HCT116 (cell line): ENCODE measurements at regions not wholly inside any gene's neighbourhood (a gene's known extent, or its start where the extent isn't known, plus 50 kb on each side); places are given as distances from the start of the nearest gene placed in this dataset.

Experiments used
- ATAC-seq: fragments of 200-7000 bp; cut with Tn5 transposase; 2 replicates; pipeline ENCODE4 v1.9.1; 2020; ENCODE audit warnings: mild to moderate bottlenecking, moderate library complexity
- BruUV-seq: library from RNA; stranded (reverse); fragments of 400-500 nt; replicated peaks from 2 replicates; lab custom pipeline; 2021; lab: Mats Ljungman, UMichigan
- CTCF ChIA-PET: fragments of 300-600 bp; sonication (Branson Sonifier 250); formaldehyde crosslinking; loops from one replicate; lab custom pipeline; 2021; ENCODE audit warnings: antibody characterized with exemption; lab: Charles Lee
- POLR2A ChIA-PET: fragments of 300-600, 350-600 bp; sonication (Branson Sonifier 250); formaldehyde crosslinking; loops from one replicate; lab custom pipeline; 2021; ENCODE audit warnings: antibody characterized with exemption; lab: Charles Lee
- RAD21 ChIA-PET, 2 experiments: fragments of 300-600 bp; sonication (Branson Sonifier 250); formaldehyde crosslinking; loops; one replicate each; lab custom pipeline; 2023; ENCODE audit warnings: low total read pairs in 2 of 2; ENCODE audit not compliant: uncharacterized antibody in 2 of 2, unreplicated experiment in 2 of 2, low non-redundant PET in 1 of 2; lab: Charles Lee
- DNase-seq: peaks from one replicate; pipeline ENCODE4 v3.0.0-alpha.2; 2010; ENCODE audit warnings: low read depth, low spot score
- H2AFZ ChIP-seq: fragments of 200-600 bp; shearing (Covaris generic), sonication (generic); 2 replicates; pipeline ENCODE4 v1.6.1; 2017; ENCODE audit warnings: low read depth, mixed run types, mixed read lengths, antibody characterized with exemption, low read length; ENCODE audit not compliant: poor library complexity, severe bottlenecking
- H3K27ac ChIP-seq: 2 replicates; pipeline ENCODE4 v1.5.1; 2012; ENCODE audit warnings: low read depth, low read length
- H3K27me3 ChIP-seq: fragments of 200-600 bp; sonication (generic); 2 replicates; pipeline ENCODE4 v1.6.1; 2016; ENCODE audit warnings: mixed run types, low read length, mixed read lengths; ENCODE audit not compliant: insufficient read depth
- H3K36me3 ChIP-seq, 2 experiments: fragments of 200-500 bp in 1 of 2; fragments of 200-600 bp in 1 of 2; sonication (Bioruptor generic) in 1 of 2; sonication (generic) in 1 of 2; 2 replicates each; pipeline versions ENCODE4 v1.5.1 to v1.6.1; 2014 to 2016; ENCODE audit warnings: low read length in 2 of 2, inconsistent platforms in 1 of 2, mixed read lengths in 1 of 2, mixed run types in 1 of 2; ENCODE audit not compliant: insufficient read depth in 2 of 2, control insufficient read depth in 1 of 2
- H3K4me1 ChIP-seq, 2 experiments: fragments of 200-600 bp in 1 of 2; sonication (generic) in 1 of 2; 2 replicates each; pipeline versions ENCODE4 v1.5.1 to v1.6.1; 2012 to 2017; ENCODE audit warnings: low read length in 2 of 2, inconsistent platforms in 1 of 2, mild to moderate bottlenecking in 1 of 2, mixed read lengths in 1 of 2, mixed run types in 1 of 2, moderate library complexity in 1 of 2; ENCODE audit not compliant: insufficient read depth in 2 of 2, control insufficient read depth in 1 of 2
- H3K4me2 ChIP-seq: fragments of 200-600 bp; sonication (generic); 2 replicates; pipeline ENCODE4 v1.6.1; 2017; ENCODE audit warnings: mixed run types, low read length, mixed read lengths
- H3K4me3 ChIP-seq, 2 experiments: fragments of 200-600 bp in 1 of 2; sonication (generic) in 1 of 2; replicated peaks in 1 of 2; 2 replicates each; pipeline ENCODE4 v1.5.1; 2011 to 2016; ENCODE audit warnings: low read length in 2 of 2, control low read depth in 1 of 2, low read depth in 1 of 2, mild to moderate bottlenecking in 1 of 2, mixed read lengths in 1 of 2, mixed run types in 1 of 2
- H3K79me2 ChIP-seq: fragments of 200-600 bp; sonication (generic); 2 replicates; pipeline ENCODE4 v1.6.1; 2017; ENCODE audit warnings: mild to moderate bottlenecking, mixed run types, low read length, moderate library complexity, mixed read lengths; ENCODE audit not compliant: insufficient read depth
- H3K9ac ChIP-seq: fragments of 200-600 bp; sonication (generic); 2 replicates; pipeline ENCODE4 v1.6.1; 2016; ENCODE audit warnings: low read length, mixed read lengths
- H3K9me2 ChIP-seq: fragments of 200-600 bp; sonication (generic), shearing (Covaris generic); 2 replicates; pipeline ENCODE4 v1.6.1; 2017; ENCODE audit warnings: mixed run types, mild to moderate bottlenecking, moderate library complexity; ENCODE audit not compliant: insufficient read depth
- H3K9me3 ChIP-seq, 2 experiments: fragments of 200-500 bp in 1 of 2; fragments of 200-600 bp in 1 of 2; sonication (Bioruptor generic) in 1 of 2; sonication (generic) in 1 of 2; 2 replicates each; pipeline ENCODE4 v1.6.1; 2014 to 2017; ENCODE audit warnings: low read length in 2 of 2, mixed read lengths in 2 of 2, inconsistent platforms in 1 of 2, low read depth in 1 of 2, mild to moderate bottlenecking in 1 of 2, mixed run types in 1 of 2, moderate library complexity in 1 of 2; ENCODE audit not compliant: control insufficient read depth in 1 of 2, insufficient read depth in 1 of 2
- H4K20me1 ChIP-seq: fragments of 200-600 bp; sonication (generic), shearing (Covaris generic); 2 replicates; pipeline ENCODE4 v1.6.1; 2017; ENCODE audit warnings: mixed run types, mild to moderate bottlenecking, moderate library complexity; ENCODE audit not compliant: insufficient read depth
- CEBPB ChIP-seq: IDR thresholded peaks from 2 replicates; pipeline ENCODE4 v1.6.1; 2012; ENCODE audit warnings: low read depth
- POLR2AphosphoS5 ChIP-seq: IDR thresholded peaks from 2 replicates; pipeline ENCODE4 v1.6.1; 2011; ENCODE audit warnings: mild to moderate bottlenecking, low read depth, low read length, moderate library complexity
- REST ChIP-seq: IDR thresholded peaks from 2 replicates; pipeline ENCODE4 v1.6.1; 2012; ENCODE audit warnings: low read depth
- SP1 ChIP-seq: IDR thresholded peaks from 2 replicates; pipeline ENCODE4 v1.6.1; 2012; ENCODE audit warnings: low read depth
- ZFX ChIP-seq: fragments of 450-650 bp; IDR thresholded peaks from 2 replicates; pipeline ENCODE4 v1.6.1; 2017
- intact Hi-C: fragments of 100-400 bp; cut with micrococcal nuclease; formaldehyde crosslinking; loops from 2 replicates; pipeline ENCODE4 v1.10.0; 2022

- TF ChIP-seq REST = no peak
- TF ChIP-seq, all 23 proteins: peak for 0
These were observed 134.9 kb upstream of the NRIP1 start (continued) for GRCh38 chr21:15199414-15200383.

GRCh38 chr21:15203740-15204139 is 138.9 kb upstream of the NRIP1 start:
- Histone ChIP-seq H4K20me1 (no peaks in the 10 kb centered on the region), H3K4me3 (no peak overlapping the region), H3K27ac (no peak overlapping the region), H3K4me2 (no peak overlapping the region), H3K9me2 (no peaks in the 10 kb centered on the region), H3K4me1 (no peaks in the 10 kb centered on the region), H2AFZ (no peak overlapping the region), H3K36me3 (no peaks in the 10 kb centered on the region), H3K27me3 (no peaks in the 10 kb centered on the region), H3K9ac (no peak overlapping the region), H3K9me3 (no peaks in the 10 kb centered on the region), H3K79me2 (no peaks in the 10 kb centered on the region)
- ChIA-PET POLR2A (no interaction called here), CTCF (no interaction called here), RAD21 (no interaction called here)
- DNase-seq = no peak
- TF ChIP-seq SP1 (no peak), ZFX (no peak), POLR2AphosphoS5 (no peak), CEBPB (no peak)
- ATAC-seq = no peak
- no TSS peak for BruUV-seq
- intact Hi-C loops = no loop called here
